HG02571 (cell line): ENCODE measurements at regions not wholly inside any gene's neighbourhood (a gene's known extent, or its start where the extent isn't known, plus 50 kb on each side); places are given as distances from the start of the nearest gene placed in this dataset.

ENCODE experiments used
- ATAC-seq: cut with Tn5 transposase; IDR thresholded peaks from one replicate; pipeline ENCODE4 v1.9.1; 2021; ENCODE audit warnings: mild to moderate bottlenecking, moderate library complexity; ENCODE audit not compliant: unreplicated experiment

DNA sequence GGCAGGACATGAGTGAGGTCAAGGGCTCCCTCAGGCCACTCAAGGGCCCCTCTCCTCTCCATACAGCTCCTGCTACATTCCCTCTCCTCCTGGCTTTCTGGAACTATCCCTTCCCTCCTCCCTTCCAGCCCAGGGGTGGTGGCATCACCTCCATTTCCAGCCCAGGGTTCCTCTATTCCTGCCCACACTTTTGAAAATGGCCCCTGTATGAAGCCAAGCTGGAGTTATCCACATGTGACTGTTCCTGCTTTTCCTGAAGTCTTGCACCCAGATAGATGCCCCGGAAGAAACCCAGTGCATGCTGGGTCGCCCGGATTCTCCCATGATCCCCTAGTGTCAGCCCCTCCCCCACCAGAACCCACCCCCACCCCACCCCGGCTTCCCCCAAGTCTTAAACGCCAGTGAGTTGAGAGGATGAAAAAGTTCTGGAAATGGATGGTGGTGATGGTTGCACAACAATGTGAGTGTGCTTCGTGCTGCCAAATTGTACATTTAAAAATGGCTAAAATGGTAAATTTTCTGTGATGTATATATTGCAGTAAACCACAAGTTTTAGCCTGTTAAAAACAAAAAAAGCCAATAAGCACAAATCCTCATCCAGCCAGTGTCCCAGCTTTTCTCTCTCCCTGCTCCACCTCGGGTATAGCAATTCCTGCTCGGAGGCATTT lies 136.9 kb downstream of the SCARB1 start:
- no peak for ATAC-seq

DNA sequence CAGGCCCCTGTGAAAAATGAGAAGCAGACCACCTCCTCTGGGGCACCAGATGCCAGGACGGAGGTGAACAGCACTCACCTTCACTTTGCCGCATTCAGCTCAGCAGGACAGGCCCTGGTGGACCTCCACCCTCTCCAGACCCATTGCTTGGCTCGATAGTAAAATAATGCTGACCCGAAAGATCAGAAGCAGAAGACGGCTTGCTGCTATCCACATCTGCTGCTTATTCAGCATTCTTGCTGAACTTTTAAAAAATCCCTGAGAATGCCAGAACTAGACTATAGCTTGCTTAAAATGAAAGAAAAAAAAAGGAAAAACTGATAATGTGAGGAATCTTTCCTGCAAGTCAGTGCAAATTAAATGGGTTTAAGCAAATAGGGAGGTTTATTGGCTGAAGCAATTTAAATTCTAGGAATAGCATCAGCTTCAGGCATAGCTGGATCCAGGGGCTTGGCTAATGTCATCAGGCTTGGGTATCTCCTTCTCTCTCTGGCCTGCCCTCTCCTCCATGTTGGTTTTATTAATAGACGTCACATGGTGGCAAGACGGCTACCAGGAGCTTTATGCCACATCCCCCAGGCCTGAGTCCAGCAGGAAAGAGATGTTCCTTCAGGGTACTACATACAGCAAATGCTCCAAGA lies 137.9 kb downstream of the SCARB1 start:
- no peak for ATAC-seq

DNA sequence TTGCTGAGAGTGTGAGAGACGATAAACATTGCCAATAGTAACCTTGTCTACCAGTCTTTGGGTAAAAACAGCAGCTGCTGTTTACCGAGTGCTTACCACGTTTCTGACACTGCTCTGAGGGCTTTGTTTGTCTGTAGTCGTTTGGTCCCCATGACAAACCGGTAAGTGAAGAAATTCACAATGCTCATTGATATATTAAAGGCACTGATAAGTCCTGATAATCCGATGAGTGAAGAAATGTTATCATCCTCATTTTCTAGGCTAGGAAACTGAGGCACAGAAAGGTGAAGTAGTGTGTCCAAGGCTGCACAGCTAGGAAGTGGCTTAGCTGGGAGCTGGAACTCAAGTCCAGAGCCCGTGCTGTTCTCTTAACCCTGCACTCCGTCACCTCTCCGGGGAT lies 138.6 kb downstream of the SCARB1 start:
- no peak for ATAC-seq

DNA sequence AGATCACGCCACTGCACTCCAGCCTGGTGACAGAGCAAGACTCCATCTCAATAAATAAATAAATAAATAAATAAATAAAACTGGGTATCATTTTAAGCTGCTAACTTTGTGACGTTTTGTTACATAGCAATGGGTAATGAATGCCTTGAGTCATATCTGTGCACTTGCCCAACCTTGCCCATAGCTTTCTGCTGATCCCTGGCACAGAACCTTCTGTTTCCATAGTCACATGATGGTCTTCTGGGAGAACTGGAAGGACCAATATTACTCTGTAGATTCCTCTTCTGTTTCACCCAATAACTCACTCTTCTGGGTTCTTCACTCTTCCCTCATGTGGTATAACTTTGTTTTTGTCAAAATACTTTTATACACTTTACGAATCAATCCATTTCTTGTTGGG lies 140.8 kb downstream of the SCARB1 start:
- ATAC-seq: no peak

DNA sequence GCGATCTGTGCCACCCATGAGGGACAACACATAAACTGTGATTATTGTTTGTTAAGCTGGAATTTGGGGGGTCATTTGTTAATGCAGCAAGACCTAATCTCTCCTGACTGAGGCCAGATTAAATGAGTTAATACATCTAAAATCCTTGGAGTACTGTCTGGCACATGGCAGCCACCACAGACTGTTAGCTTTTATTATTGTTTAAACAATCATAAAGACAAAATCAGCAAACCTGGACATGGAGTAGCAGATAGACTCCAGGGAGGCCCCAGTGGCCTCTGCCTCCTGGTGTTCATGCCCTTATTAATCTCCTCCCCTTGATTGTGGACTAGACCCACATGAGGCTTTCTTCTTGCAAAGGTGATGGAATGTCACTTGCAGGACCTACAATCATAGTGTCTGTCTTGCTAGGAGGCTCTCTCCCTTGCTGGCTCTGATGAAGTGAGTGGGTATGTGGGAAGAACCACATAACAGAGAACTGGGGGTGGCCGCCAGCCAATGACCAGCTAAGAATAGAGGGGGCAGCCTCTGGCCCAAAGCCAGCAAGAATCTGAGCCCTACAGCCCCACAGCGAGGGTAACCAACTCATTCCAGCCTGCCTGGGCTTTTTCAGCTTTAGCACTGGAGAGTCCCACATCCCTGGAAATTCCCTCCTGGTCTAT lies 142.0 kb downstream of the SCARB1 start:
- no peak for ATAC-seq

DNA sequence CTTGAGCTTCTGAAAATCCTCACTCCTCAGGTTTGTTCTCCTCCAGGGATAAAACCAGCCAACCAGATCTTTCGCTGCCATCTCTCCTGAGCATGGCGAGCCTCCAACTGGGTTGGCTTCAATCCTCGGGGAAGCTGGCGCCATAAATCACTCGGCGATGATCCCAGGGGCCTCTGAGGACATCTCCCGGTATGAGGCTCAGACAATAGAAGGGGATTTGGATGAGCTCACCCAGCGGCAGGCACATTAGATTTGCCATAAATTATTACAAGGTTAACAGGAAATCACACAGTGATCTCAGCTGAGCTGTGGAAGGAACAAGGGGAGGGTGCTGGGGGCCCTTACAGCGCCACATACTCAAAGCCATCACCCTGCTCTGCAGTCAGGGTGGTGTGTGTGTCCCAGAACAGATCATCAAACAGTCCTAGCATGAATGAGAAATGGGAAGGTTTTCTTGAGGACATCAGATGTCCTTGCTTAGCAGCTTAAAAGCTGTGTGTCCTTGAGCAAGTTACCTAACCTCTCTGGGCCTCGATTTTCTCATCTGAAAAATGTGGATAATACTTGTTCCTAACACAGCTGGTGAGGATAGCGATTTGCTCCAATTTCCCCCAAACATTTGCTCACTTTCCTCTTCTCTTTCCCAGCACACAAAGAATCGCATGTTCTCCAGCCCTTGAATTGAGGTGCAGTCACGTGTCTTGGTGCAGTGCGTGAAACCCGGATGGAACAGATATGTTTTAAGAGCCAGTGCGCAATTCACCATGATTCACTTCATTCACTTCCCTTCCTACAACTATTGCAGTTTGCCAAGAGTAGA lies 142.8 kb downstream of the SCARB1 start:
- ATAC-seq: no peak

DNA sequence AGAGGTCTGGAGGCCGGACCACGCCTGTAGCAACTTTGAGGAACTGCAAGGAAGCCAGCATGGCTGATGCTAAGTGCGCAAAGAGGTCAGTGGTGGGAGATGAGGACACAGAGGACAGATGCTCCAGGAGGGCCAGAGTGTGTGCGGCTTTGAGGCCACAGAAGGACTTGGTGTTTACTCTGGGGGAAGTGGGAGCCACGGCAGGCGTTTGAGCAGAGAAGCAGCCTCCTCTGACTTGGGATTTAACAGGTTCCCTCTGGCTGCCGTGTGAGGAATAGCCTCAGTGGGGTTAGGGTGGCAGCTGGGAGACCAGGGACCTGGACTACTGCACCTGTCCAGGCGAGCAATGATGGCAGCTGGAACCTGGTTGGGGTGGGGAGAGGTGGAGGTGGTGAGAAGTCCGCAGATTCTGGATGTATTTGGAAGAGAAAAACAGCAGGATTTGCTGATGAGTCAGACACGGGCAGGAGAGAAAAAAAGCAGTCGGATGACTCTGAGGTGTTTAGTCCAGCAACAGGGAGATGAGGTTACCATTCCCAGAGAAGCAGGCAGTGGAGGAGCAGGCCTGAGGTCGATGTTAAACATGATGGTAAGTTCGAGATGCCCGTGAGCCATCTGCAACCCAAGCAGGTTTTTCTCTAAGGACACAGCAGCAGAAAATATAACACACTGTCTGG lies 143.5 kb downstream of the SCARB1 start:
- ATAC-seq: no peak

DNA sequence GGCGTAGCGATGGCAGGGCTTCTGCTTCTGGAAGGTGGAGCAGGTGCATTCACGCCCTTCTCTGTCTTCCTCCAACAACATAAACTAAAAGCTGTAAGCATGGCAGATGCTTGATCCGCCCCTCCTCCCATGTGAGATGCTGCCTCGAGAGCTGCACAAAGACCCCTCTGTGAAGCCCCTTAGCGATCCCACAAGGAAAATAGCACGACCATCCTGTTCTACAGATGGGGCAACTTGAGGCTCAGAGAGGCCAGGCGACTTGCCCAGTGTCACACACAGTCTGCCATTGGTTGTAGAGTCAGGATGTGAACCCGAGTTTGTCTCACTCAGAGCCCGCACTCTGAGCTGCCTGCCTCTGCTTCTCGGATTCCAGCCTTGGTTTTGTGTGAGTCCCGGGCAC lies 144.4 kb downstream of the SCARB1 start:
- no peak for ATAC-seq

DNA sequence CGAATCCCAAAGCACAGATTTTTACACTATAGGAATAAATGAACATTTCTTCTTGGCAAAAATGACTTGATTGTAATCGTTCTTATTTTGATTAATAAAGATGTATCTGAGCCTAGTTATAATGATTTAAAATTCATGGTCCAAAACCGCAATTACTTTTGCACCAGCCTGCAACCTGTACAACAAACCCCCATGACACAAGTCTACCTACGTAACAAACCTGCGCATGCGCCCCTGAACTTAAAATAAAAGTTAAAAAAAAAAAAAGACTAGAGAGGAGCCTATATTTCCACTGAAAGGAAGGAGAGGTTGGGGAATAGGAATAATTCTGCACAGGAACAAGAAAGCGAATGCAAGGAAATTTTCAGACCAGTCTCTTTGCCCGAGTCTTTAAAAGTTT lies 145.2 kb downstream of the SCARB1 start:
- no peak for ATAC-seq

DNA sequence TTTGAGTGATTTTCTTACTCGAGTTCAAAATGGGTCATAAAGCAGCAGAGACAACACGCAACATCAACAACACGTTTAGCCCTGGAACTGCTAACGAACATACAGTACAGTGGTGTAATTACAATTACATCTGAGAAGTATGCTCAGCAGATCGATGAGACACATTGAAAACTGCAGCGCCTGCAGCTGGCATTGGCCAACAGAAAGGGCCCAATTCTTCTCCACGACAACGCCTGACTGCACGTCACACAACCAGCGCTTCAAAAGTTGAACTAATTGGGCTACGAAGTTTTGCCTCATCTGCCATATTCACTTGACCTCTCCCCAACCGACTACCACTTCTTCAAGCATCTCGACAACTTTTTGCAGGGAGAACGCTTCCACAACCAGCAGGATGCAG lies 145.6 kb downstream of the SCARB1 start:
- ATAC-seq: no peak

DNA sequence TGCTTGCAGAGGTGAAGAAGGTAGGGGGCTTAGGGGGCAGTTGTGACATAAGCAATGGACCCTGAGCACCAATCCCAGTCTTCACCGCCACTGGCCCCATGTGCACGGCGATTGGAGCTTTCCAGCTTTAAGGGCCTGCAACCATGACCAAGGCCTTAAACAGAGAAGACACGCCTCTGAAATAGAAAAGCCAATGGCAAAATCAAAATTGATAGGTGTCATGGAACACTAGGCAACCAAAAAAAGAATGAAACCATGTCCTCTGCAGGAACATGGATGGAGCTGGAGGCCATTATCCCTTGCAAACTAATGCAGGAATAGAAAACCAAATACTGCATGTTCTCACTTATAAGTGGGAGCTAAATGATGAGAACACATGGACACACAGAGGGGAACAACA lies 146.3 kb downstream of the SCARB1 start:
- ATAC-seq: no peak

DNA sequence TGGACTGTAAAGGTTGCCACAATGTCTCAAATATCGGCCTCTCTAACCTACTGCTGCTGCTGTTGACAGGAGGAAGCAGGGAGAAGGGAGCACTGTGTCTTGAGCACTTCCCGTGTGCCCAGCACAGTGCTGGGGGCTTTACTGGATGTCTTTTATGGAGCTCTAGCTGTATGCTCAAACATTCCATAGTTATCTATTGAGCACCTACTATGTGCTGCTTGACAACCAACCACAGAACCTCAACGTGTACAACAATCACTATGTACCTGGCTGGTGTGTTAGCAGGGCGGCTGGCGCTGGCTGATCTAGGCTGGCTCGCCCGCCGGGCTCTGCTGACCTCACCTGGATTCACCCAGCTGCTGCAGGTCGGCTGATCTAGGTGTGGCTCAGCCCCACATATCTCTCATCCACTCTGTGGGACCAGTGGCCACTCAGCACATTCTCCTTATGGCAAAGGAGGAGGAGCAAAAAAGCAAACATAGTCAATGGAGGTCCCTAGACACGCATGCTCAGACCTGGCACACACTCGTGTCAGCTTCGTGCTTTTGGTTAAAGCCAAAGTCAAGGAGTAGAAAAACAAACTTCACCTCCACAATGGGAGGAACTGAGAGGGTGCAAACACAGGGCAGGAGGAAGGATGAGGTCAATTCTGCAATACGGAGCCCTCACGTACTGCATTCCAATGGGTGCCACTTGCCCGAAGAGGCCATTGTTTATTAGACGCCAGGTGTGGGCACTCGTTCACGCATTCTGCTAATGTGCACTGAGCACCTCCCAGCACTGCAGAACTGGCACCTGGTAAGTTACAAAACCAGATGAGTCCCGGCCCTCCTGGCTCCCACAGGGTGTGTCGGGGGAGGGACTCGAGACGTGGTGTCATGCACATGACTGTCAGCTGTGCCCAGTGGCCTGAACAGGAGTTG lies 147.2 kb downstream of the SCARB1 start:
- no peak for ATAC-seq

DNA sequence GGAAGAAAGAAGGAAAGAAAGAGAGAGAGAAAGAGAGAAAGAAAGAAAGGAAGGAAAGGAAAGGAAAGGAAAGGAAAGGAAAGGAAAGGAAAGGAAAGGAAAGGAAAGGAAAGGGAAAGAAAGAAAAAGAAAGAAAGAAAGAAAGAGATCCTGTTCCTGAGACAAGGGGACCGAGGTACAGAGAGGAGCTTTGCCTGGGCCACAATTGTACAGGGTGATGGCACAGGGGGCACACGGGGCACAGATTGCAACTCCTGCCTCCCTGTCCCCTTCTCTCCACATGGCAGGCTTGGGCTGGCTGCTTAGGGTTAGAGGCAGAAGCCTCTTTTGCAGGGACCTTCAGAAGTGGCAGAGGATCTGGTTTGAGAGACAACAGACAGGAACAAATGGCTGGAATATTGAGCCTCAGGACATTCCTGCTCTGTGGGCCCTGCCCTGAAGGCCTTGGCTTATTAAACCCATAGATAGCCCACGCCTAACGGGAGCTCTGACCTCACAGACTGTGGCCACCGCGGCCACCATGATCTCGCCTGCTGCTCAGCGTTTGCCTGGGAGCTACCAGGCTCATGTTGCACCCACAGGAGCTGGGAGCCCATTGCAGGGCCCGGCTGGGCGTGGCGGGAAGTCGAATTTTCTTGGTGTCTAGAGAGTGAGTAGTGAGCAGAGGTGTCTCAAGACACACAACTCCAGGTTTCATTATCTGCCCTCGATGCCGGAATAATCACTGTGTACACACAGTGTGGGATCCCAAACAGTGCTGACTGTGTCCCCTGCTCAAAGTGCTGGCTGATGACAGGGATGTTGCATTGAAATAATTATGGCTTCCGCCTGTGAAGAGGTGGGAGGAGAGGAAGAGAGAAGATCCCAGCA lies 147.9 kb upstream of the NCOR2 start:
- ATAC-seq: no peak

DNA sequence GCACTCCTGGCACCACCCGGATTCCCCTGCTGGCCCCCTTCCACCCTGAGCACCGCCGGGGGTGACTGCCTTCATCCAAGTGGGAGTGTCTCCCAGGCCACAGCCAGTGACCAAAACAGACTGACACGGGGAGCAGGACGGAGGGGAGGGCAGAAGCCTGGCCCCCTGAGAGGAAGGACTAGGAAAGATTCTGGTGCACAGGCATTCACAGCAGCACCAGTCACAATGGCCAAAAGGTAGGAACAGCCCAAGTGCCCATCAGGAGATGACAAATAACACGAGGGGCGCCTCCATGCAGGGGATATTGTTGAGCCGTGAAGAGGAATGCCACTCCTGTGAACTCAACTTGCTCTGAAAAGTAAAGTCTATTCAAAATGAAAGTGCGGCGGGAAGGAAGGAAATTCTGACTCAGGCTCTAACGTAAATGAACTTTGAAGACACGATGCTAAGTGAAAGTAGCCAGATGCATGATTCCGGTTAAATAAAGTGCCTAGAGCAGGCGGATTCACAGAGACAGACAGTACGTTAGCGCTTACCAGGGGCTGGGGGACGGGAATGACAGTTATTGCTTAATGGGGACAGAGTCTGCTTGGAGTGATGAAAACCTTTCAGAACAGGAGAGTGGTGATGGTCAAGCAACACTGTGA lies 146.1 kb upstream of the NCOR2 start:
- ATAC-seq: peak; percentile 64

DNA sequence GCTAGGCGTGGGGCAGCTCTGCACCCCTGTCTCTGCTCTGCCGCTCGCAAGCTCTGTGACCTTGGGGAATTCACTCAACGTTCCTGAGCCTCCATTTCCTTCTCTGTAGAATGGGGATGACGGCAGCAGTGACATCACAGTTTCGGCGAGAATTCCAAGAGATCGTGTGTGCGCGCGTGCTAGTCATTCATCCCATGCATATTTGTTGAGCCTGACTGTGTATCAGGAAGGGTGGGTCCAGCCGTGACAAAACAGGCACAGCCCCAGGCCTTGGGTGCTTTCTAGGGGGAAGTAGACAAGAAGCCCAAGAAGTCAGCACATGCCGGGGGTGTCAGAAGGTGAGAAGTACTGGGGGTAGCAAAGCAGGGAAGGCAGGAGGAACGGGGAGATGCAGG lies 145.6 kb upstream of the NCOR2 start:
- ATAC-seq: peak; percentile 32

DNA sequence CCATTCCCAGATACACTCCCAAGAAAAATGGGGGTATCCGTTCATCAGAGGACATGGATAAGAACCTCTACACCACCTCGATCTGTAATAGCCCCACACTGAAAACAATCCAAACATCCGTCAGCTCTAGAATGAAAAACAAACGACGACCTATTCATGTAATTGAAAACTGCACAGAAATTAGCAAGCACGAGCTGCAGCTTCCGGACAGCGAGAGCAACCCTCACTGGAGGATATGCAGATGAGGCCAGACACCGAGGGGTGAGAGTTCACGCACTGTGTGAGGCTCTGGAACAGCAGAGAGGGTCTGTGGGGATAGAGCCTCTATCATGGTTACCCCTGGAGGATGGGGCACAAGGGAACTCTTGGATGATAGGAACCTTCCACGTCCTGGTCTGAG lies 143.9 kb upstream of the NCOR2 start:
- no peak for ATAC-seq

DNA sequence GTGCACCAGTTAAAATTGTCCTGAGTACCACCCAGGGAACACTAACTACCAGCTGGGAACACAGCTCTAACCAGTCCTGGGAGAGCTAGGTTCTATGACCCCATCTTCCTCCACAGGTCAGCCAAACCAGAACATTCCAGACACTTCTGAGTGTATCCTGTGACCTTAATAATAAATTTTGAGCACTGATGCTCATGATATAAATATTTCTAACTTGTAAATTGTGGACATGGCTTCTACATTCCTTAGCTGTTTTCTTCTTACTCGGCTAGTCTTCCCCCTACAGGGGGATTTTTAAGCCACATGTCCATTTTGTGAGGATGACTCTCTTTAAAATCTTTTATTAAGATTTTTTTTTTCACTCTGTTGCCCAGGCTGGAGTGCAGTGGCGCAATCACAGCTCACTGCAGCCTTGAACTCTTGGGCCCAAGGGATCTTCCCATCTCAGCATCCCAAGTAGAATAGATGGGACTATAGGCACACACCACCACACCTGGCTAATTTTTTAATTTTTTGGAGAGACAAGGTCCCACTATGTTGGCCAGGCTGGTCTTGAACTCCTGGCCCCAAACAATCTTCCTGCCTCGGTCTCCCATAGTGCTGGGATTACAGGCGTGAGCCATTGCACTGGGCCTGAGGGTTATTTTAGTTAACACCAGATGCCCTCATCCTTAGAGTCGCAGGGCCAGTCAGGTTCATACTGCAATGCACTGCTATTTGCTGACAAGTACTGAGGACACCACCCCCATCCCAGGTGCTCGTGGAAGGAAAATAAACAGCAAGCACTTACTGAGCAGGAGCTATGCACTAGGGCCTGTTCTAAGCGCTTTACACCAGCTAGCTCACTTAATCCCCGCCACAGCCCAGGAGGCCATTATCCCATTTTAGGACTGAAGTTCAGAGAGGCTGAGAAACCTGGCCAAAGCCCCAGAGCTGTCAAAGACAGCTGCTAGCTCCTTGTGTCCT lies 142.6 kb upstream of the NCOR2 start:
- no peak for ATAC-seq
